Body of pancreas (tissue), 4 donors: ENCODE measurements at regions not wholly inside any gene's neighbourhood (a gene's known extent, or its start where the extent isn't known, plus 50 kb on each side); places are given as distances from the start of the nearest gene placed in this dataset.

Experiments used
- CTCF ChIP-seq, 7 experiments: fragments of 450-650 bp in 4 of 7; fragments of 200-600 bp in 3 of 7; sonication (generic) in 3 of 7; IDR thresholded peaks; one replicate each; pipeline ENCODE4 v1.5.1; 2016 to 2019; ENCODE audit warnings: antibody characterized with exemption in 7 of 7
- POLR2A ChIP-seq, 3 donors: fragments of 450-650 bp; IDR thresholded peaks; one replicate each; pipeline ENCODE4 v1.6.1; 2016; ENCODE audit warnings: antibody characterized with exemption in 3 of 3, mild to moderate bottlenecking in 2 of 3

- TF ChIP-seq POLR2A (IDR thresholded peaks at IDR 0.05) (no peak), CTCF (IDR thresholded peaks at IDR 0.05) (no peak)
Measured at GRCh38 chr1:29425631-29426030, 189.3 kb downstream of the PTPRU start.
